Mesenchymal stem cell (in vitro differentiated cells and primary cell): ENCODE measurements at regions not wholly inside any gene's neighbourhood (a gene's known extent, or its start where the extent isn't known, plus 50 kb on each side); places are given as distances from the start of the nearest gene placed in this dataset.
"Not testable (repeated sequence)": the region's sequence is repeated elsewhere in the genome, so short reads cannot be mapped to it uniquely, and the experiment has no call there.

Source experiments
- DNase-seq: peaks from one replicate; pipeline ENCODE4 v3.0.0-alpha.2; 2013
- H2AFZ ChIP-seq: one replicate; pipeline ENCODE4 v1.6.1; 2013; ENCODE audit warnings: low read depth, mild to moderate bottlenecking, control low read depth, inconsistent platforms, low read length, moderate library complexity
- H2AK5ac ChIP-seq: 2 replicates; pipeline ENCODE4 v1.6.1; 2013; ENCODE audit warnings: low read length, moderate library complexity, mild to moderate bottlenecking, inconsistent platforms; ENCODE audit not compliant: severe bottlenecking
- H2BK120ac ChIP-seq: one replicate; pipeline ENCODE4 v1.6.1; 2013; ENCODE audit warnings: low read depth, mild to moderate bottlenecking, inconsistent platforms, low read length, moderate library complexity
- H2BK12ac ChIP-seq, 2 experiments: one replicate each; pipeline ENCODE4 v1.6.1; 2013; ENCODE audit warnings: inconsistent platforms in 2 of 2, low read length in 2 of 2, mild to moderate bottlenecking in 2 of 2, moderate library complexity in 2 of 2, control low read depth in 1 of 2
- H2BK15ac ChIP-seq: one replicate; pipeline ENCODE4 v1.6.1; 2013; ENCODE audit warnings: mild to moderate bottlenecking, low read depth, inconsistent platforms; ENCODE audit not compliant: poor library complexity, severe bottlenecking
- H2BK5ac ChIP-seq: 2 replicates; pipeline ENCODE4 v1.6.1; 2013; ENCODE audit warnings: low read depth, mild to moderate bottlenecking, low read length, control low read depth, inconsistent platforms; ENCODE audit not compliant: poor library complexity, severe bottlenecking
- H3K14ac ChIP-seq, 2 experiments: one replicate each; pipeline ENCODE4 v1.6.1; 2013; ENCODE audit warnings: inconsistent platforms in 2 of 2, low read length in 2 of 2, control low read depth in 1 of 2, mild to moderate bottlenecking in 1 of 2, moderate library complexity in 1 of 2
- H3K18ac ChIP-seq, 2 experiments: one replicate each; pipeline ENCODE4 v1.6.1; 2013; ENCODE audit warnings: inconsistent platforms in 2 of 2, low read length in 2 of 2, control low read depth in 1 of 2, low read depth in 1 of 2, mild to moderate bottlenecking in 1 of 2
- H3K23ac ChIP-seq, 2 experiments: one replicate each; pipeline ENCODE4 v1.6.1; 2013; ENCODE audit warnings: inconsistent platforms in 2 of 2, low read length in 2 of 2, mild to moderate bottlenecking in 2 of 2, moderate library complexity in 2 of 2, control low read depth in 1 of 2
- H3K27ac ChIP-seq: 2 replicates; pipeline ENCODE4 v1.5.1; 2013; ENCODE audit warnings: mild to moderate bottlenecking, moderate library complexity, low read length, control low read depth, inconsistent platforms; ENCODE audit not compliant: poor library complexity, severe bottlenecking
- H3K27me3 ChIP-seq, 2 experiments: 2 replicates each; pipeline versions ENCODE4 v1.6.1 to v1.7.0; 2013; ENCODE audit warnings: low read length in 2 of 2, mild to moderate bottlenecking in 2 of 2, moderate library complexity in 2 of 2, control low read depth in 1 of 2, inconsistent platforms in 1 of 2; ENCODE audit not compliant: control insufficient read depth in 1 of 2, insufficient read depth in 1 of 2
- H3K36me3 ChIP-seq, 2 experiments: 2 replicates each; pipeline versions ENCODE4 v1.6.1 to v1.7.0; 2013; ENCODE audit warnings: low read length in 2 of 2, control low read depth in 1 of 2, inconsistent platforms in 1 of 2, low read depth in 1 of 2, mild to moderate bottlenecking in 1 of 2; ENCODE audit not compliant: insufficient read depth in 2 of 2, control insufficient read depth in 1 of 2
- H3K4ac ChIP-seq, 2 experiments: one replicate each; pipeline ENCODE4 v1.6.1; 2013; ENCODE audit warnings: inconsistent platforms in 2 of 2, low read length in 2 of 2, mild to moderate bottlenecking in 2 of 2, moderate library complexity in 2 of 2, control low read depth in 1 of 2, low read depth in 1 of 2
- H3K4me1 ChIP-seq: 2 replicates; pipeline ENCODE4 v1.6.1; 2013; ENCODE audit warnings: low read depth, low read length, control low read depth; ENCODE audit not compliant: control insufficient read depth, insufficient read depth
- H3K4me2 ChIP-seq: 2 replicates; pipeline ENCODE4 v1.6.1; 2013; ENCODE audit warnings: low read length, mild to moderate bottlenecking, inconsistent platforms; ENCODE audit not compliant: poor library complexity, severe bottlenecking
- H3K4me3 ChIP-seq, 2 experiments: 2 replicates each; pipeline versions ENCODE4 v1.5.1 to v1.7.0; 2013; ENCODE audit warnings: low read length in 2 of 2, mild to moderate bottlenecking in 2 of 2, control low read depth in 1 of 2, low read depth in 1 of 2; ENCODE audit not compliant: insufficient read depth in 1 of 2
- H3K79me1 ChIP-seq: replicated peaks from 2 replicates; pipeline ENCODE4 v1.6.1; 2013; ENCODE audit warnings: mild to moderate bottlenecking, control low read depth, low read length, inconsistent platforms; ENCODE audit not compliant: poor library complexity, severe bottlenecking
- H3K9ac ChIP-seq: 2 replicates; pipeline ENCODE4 v1.7.0; 2013; ENCODE audit warnings: mild to moderate bottlenecking, low read length, moderate library complexity
- H3K9me3 ChIP-seq: 2 replicates; pipeline ENCODE4 v1.7.0; 2013; ENCODE audit warnings: mild to moderate bottlenecking, low read length; ENCODE audit not compliant: control insufficient read depth
- H4K8ac ChIP-seq: one replicate; pipeline ENCODE4 v1.6.1; 2013; ENCODE audit warnings: inconsistent platforms, mild to moderate bottlenecking, low read length, moderate library complexity
- H4K91ac ChIP-seq: one replicate; pipeline ENCODE4 v1.6.1; 2013; ENCODE audit warnings: mild to moderate bottlenecking, low read length, inconsistent platforms
- WGBS: methylation state at CpG from one replicate; pipeline ENCODE4 v1.1.7; 2013; ENCODE audit warnings: mixed read lengths; 5-methylcytosine and 5-hydroxymethylcytosine counted together

GRCh38 chr1:146297781-146298574 is 69.2 kb upstream of the NOTCH2NLA start:
- H2BK15ac ChIP-seq, H3K4me3 ChIP-seq, H3K18ac ChIP-seq, H2BK5ac ChIP-seq, H3K14ac ChIP-seq, H3K23ac ChIP-seq, H2AK5ac ChIP-seq, H3K36me3 ChIP-seq, H2BK120ac ChIP-seq, H4K91ac ChIP-seq, H2AFZ ChIP-seq, H3K4me2 ChIP-seq, H3K9me3 ChIP-seq, H3K27ac ChIP-seq, H3K4me1 ChIP-seq, H3K9ac ChIP-seq, H2BK12ac ChIP-seq, H3K79me1 ChIP-seq, H4K8ac ChIP-seq, DNase-seq, H3K4ac ChIP-seq, H3K27me3 ChIP-seq: not testable (repeated sequence)
- WGBS: no CpG with 5 or more reads among the region's 68 CpGs

- H4K8ac ChIP-seq, H2BK120ac ChIP-seq, H3K4me3 ChIP-seq, H3K27ac ChIP-seq, H4K91ac ChIP-seq, H3K18ac ChIP-seq, H3K23ac ChIP-seq, H3K9me3 ChIP-seq, H3K9ac ChIP-seq, H2BK12ac ChIP-seq, H3K4me1 ChIP-seq, H3K4ac ChIP-seq, H2BK15ac ChIP-seq, H3K14ac ChIP-seq, H2AFZ ChIP-seq, H2BK5ac ChIP-seq, H3K79me1 ChIP-seq, H3K27me3 ChIP-seq, H3K4me2 ChIP-seq, H2AK5ac ChIP-seq, DNase-seq, H3K36me3 ChIP-seq: not testable (repeated sequence)
- WGBS: no CpG with 5 or more reads among the region's 9 CpGs
Measured at GRCh38 chr1:146292940-146293936, 64.4 kb upstream of the NOTCH2NLA start.

GRCh38 chr1:146292424-146292823 is 63.6 kb upstream of the NOTCH2NLA start:
- not testable (repeated sequence) for H3K9me3 ChIP-seq, H3K79me1 ChIP-seq, H2BK5ac ChIP-seq, DNase-seq, H3K23ac ChIP-seq, H3K9ac ChIP-seq, H3K4me1 ChIP-seq, H3K4me2 ChIP-seq, H2AFZ ChIP-seq, H3K4ac ChIP-seq, H3K27ac ChIP-seq, H2BK120ac ChIP-seq, H4K91ac ChIP-seq, H4K8ac ChIP-seq, H2BK15ac ChIP-seq, H3K36me3 ChIP-seq, H2AK5ac ChIP-seq, H2BK12ac ChIP-seq, H3K4me3 ChIP-seq, H3K27me3 ChIP-seq, H3K18ac ChIP-seq, H3K14ac ChIP-seq
- WGBS: no CpG with 5 or more reads among the region's 4 CpGs

- H3K9me3 ChIP-seq, H3K27ac ChIP-seq, H2AFZ ChIP-seq, H3K4me2 ChIP-seq, H2BK15ac ChIP-seq, H2BK5ac ChIP-seq, H3K23ac ChIP-seq, H3K14ac ChIP-seq, DNase-seq, H2AK5ac ChIP-seq, H4K91ac ChIP-seq, H4K8ac ChIP-seq, H3K36me3 ChIP-seq, H3K79me1 ChIP-seq, H3K4me3 ChIP-seq, H3K27me3 ChIP-seq, H2BK120ac ChIP-seq, H2BK12ac ChIP-seq, H3K4me1 ChIP-seq, H3K18ac ChIP-seq, H3K4ac ChIP-seq, H3K9ac ChIP-seq: not testable (repeated sequence)
- WGBS: no CpG with 5 or more reads among the region's 6 CpGs
Measured at GRCh38 chr1:146287881-146288280, 59.1 kb upstream of the NOTCH2NLA start.
